ENCODE measurements at regions not wholly inside any gene's neighbourhood (a gene's known extent, or its start where the extent isn't known, plus 50 kb on each side); places are given as distances from the start of the nearest gene placed in this dataset.
"Not testable (repeated sequence)": the region's sequence is repeated elsewhere in the genome, so short reads cannot be mapped to it uniquely, and the experiment has no call there.

DNA sequence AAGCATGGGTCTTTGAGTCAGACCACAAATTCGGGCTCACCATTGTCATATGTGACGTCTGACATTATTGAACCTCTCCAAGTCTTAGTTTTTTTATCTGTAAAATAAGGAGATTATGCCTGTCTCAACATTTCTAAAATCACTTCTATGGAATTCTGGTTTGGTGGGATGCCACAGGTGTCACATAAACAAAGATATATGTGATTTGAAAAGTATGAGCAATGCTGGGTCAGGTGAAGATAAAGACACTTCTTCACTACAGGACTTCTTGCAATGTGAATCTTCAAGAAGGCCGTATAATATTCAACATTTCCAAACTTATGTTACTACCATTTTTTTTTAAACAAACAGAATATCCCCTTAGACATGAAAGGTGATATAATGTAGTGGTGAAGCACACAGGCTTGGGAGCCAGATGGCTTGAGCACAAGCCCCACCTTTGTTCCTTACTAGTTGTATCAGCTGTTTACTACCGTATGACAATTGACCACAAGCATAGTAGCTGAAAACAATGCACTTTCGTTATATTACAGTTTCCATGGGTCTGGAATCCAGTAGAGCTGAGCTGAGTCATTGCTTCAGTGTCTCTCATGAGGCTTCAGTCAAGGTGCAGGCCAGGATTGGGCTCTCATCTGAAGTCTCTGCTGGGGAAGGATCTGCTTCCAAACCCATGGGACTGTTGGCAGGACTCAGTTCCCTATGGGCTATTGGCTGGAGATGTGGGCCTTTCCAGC lies 87.7 kb downstream of the UTP18 start:
- DNase-seq: no peak

DNA sequence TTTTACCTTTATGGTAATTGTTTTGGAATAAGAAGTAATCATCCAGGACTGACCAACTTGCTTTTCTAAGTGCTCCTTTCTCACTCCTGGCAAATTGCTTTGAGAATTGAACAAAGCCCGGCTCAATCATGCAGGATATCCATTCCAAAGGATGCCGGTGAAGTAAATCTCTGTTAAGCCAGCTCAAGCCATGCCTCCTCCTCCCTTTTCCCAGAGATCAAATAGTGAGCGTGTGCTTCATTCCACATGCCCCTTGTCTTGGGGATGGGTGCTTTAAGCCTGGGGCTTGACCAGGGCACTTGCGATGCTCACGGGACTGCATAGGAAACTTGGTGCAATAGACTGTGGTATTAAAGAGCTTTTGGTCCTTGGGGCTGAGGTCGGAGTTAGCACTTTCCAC lies 90.7 kb downstream of the UTP18 start:
- no peak for DNase-seq

DNA sequence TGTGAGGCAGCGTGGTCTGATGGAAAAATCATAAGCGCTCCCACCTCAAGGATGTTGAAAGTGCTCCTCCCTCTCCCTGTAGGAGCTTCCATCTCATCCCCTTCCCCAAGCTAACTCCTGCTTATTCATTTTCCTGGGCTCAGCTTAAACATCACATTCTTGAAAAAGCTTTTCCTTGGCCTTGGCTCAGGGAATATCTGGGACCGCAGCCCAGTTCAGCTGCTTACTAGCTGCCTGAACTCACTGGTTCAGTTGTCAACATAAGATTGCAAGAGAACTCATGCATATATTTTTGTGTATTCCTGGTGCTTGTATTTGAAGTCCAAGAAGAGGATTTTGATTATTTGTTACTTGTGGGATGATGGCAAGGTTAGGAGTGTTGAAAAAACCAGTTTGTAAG lies 91.5 kb downstream of the UTP18 start:
- DNase-seq: no peak

- no peak for DNase-seq
These were observed 92.5 kb downstream of the UTP18 start for GRCh38 chr17:51352798-51353197.

DNA sequence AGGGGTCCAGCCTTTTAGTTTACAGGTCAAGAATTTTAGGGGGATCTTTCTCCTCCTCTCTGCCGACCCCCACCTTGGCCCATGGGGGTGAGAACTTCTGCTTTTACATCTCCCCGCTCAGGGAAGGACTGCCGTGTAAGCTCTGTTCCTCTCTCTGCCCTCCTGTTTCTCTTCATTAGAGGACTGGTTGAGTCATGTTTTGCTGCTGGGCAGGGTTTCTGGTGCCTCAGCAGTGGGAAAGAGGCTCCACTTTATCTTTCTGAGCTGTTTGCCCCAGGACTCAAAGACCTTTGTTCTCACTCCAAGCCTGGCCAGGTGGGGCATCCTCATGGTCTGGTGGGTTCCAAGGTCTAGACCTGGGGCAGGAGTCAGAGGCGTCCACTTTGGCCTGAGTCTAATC lies 93.0 kb downstream of the UTP18 start:
- DNase-seq: no peak

- no peak for DNase-seq
These were observed 94.6 kb downstream of the UTP18 start for GRCh38 chr17:51354936-51355335.

GRCh38 chr17:51355441-51356410 lies 95.4 kb downstream of the UTP18 start:
- no peak for DNase-seq

- no peak for DNase-seq
These were observed 98.7 kb downstream of the UTP18 start for GRCh38 chr17:51359055-51359454.

- no peak for DNase-seq
These were observed 102.7 kb downstream of the UTP18 start for GRCh38 chr17:51362811-51363585.

GRCh38 chr17:51365090-51365489 lies 104.7 kb downstream of the UTP18 start:
- DNase-seq: peak in 1 of 2 donors; percentile 18

GRCh38 chr17:51366866-51367265 lies 106.5 kb downstream of the UTP18 start:
- no peak for DNase-seq

DNA sequence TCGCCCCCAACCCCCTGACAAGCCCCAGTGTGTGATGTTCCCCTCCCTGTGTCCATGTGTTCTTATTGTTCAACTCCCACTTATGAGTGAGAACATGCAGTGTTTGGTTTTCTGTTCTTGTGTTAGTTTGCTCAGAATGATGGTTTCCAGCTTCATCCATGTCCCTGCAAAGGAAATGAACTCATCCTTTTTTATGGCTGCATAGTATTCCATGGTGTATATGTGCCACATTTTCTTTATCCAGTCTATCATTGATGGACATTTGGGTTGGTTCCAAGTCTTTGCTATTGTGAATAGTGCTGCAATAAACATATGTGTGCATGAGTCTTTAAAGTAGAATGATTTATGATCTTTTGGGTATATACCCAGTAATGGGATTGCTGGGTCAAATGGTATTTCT lies 107.5 kb downstream of the UTP18 start:
- DNase-seq: not testable (repeated sequence)

DNA sequence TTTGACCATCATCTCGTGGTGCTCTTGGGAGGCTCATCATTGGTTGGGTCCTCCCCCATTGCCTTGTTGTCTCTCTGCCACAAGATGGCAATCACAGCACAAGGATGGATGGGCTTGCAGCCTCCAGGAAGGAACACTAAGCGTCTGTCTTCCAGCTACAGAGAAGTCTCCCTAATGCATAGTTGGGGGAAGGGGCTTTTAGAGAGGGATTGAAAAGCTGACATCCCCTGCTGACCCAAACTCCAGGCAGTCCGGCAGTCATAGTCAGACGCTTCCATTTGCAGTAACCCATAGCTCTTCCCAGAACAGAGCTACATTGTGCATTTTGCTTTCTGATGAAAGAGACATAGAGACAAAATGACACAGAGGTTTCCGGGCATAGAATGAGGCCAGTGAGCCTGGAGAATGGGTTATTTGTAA lies 111.4 kb downstream of the UTP18 start:
- peak; percentile 49 to 63 for DNase-seq

DNA sequence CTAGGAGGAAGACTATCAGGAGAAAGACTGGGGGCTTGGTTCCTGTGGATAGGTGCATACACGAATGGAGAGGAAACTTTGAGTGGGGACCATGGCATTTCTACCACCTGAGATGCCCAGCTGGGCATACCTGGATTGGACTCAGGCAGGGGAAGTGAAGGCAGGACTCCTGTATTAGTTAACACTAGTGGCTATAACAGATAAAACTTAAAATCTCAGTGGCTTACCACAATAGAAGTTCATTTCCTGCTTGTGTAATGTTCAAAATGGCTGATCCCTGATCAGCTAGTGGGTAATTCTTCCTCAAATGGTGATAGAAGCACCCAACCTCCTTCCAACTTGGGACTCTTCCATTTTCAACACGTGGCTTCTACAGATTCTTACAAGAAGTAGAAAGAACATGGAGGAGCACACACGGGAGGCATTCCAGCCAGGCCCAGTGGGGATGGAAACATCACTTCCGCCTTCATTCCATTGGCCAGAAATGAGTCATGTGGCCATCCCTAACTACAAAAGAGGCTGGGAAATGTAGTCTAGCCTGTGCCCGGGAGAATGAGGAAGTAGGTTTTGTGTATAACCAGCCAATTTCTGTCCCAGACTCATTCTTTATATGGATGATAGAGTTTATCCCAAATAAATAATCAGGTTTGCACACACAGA lies 112.1 kb downstream of the UTP18 start:
- peak; percentile 27 to 59 for DNase-seq

DNA sequence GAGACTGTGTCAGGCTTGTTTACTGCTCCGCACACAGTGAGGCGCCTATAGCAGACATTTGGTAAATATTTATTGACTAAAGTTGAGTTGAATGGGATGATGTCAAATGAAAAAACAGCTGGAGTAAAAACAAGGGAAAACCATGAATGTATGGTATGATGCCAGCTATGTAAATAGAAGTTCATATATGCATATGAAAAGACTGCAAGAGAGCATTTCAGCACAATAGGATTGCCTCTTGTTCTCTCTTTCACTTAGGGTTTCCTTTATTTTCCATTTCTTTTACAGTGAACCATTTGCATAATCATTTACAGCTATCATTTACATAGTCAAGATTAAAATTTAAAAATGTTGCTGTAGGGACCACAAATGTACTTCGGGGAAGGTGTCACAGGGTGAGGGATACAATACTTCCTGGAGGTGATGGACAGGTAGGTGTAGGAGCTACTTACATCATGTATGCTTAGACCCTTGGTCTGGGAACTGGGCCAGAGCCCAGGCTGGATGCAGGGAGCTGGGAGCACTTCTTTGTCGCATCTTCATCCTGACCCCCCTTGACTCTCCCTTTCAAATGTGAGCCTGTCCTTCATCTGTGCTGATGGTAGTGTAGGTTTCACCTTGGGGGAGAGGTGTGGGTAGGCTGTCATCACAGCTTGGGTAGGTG lies 113.3 kb downstream of the UTP18 start:
- no peak for DNase-seq

GRCh38 chr17:51374209-51374608 lies 113.9 kb downstream of the UTP18 start:
- DNase-seq: no peak

DNA sequence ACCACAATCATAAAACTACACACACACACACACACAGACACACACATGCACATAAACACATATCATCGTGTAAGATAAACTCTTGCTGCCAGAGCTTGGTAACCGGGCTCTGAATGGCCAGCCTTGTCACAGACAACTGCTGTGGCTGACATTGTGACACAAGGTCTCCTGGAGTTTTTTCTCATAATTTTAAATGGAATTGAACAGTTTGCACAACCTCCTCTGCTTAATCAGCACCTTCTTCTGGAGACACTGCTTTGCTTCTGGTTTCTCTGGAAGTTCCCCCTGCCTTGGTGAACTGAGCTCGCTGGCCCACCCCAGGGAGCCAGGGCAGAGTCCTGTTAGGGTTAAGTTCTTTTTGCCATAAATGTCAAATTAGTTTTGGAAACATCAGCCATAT lies 115.4 kb downstream of the UTP18 start:
- DNase-seq: no peak

DNA sequence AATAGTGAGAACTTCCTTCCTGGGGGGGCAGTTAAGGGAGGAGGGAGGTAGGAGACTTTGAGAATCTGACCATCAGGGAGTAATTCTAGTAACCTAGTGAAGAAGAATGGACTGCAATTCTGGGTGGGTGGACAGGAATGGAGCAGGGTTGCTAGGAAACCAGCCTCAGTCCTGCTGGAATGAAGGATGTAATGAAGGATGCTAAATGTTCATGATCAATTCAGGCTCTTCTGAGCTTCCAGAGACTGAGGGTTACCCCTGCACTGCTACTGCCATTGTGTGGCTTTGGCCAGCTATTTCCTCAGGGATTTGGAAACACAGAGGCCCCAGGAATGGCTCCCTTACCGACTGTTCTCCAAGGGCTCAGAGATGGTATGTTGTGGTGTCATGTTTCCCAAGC lies 116.4 kb downstream of the UTP18 start:
- DNase-seq: no peak

- no peak for DNase-seq
These were observed 120.9 kb downstream of the UTP18 start for GRCh38 chr17:51381262-51381661.

DNA sequence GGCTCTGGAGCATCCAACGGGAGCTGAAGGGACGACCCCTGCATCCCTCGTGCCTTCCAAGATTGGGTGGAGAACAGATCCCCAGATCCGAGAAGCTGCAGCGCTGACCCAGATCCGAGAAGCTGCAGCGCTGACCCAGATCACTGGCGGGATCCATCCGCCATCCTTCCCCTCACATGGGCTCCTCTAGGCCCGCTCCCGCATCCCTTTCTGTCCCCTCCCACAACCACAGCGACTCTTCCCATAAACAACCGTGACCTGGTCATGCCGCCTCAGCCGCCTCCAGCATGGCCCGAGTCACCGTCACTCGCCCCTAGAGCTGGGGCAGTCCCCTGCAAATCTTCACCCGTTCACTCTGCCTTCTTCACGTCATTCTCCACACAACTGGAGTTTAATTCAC lies 124.9 kb downstream of the UTP18 start:
- DNase-seq: no peak

DNA sequence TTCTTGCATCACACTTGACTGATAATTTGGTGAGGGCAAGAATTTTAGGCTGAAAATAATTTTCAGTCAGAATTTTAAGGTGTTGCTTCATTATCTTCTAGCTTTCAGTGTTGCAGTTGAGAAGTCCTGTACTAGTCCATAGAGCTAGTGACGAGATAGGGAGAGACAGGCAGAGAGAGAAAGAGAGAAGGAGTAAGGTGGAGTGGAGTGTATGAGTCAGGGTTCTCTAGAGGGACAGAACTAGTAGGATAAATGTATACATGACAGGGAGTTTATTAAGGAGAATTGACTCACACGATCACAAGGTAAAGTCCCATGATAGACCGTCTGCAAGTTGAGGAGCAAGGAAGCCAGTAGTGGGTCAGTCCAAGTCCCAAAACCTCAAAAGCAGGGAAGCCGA lies 127.2 kb downstream of the UTP18 start:
- DNase-seq: no peak

GRCh38 chr17:51387986-51388385 lies 127.6 kb downstream of the UTP18 start:
- no peak for DNase-seq

All from CD4-positive, alpha-beta T cell treated with Interleukin-4 for 1 hour (primary cell).